H1 (cell line): ENCODE measurements at regions not wholly inside any gene's neighbourhood (a gene's known extent, or its start where the extent isn't known, plus 50 kb on each side); places are given as distances from the start of the nearest gene placed in this dataset.

Source experiments
- ATF2 ChIP-seq: IDR thresholded peaks from 2 replicates; pipeline ENCODE4 v1.6.1; 2012; ENCODE audit warnings: low read length, inconsistent platforms
- BRCA1 ChIP-seq: IDR thresholded peaks from 2 replicates; pipeline ENCODE4 v1.6.1; 2012; ENCODE audit warnings: low read depth, low read length, improper control_type of control experiment
- CTCF ChIP-seq, 3 experiments: IDR thresholded peaks; 1 replicate in 2 of 3; 2 replicates in 1 of 3; pipeline versions ENCODE4 v1.5.1 to v1.6.1; 2011; ENCODE audit warnings: low read length in 3 of 3, mild to moderate bottlenecking in 3 of 3, inconsistent platforms in 2 of 3, low read depth in 1 of 3, moderate library complexity in 1 of 3; ENCODE audit not compliant: insufficient read depth in 1 of 3; ENCODE audit errors: control extremely low read depth in 1 of 3
- EGR1 ChIP-seq: IDR thresholded peaks from 2 replicates; pipeline ENCODE4 v1.6.1; 2011; ENCODE audit warnings: low read depth, low read length, borderline replicate concordance
- POLR2AphosphoS5 ChIP-seq: IDR thresholded peaks from 2 replicates; pipeline ENCODE4 v1.6.1; 2011; ENCODE audit warnings: low read depth, low read length
- RXRA ChIP-seq: IDR thresholded peaks from 2 replicates; pipeline ENCODE4 v1.6.1; 2011; ENCODE audit warnings: low read depth, mild to moderate bottlenecking, low read length, moderate library complexity; ENCODE audit not compliant: insufficient read depth
- SIRT6 ChIP-seq: IDR thresholded peaks from one replicate; pipeline ENCODE4 v1.7.1; 2012; ENCODE audit warnings: low read length, inconsistent platforms

- TF ChIP-seq CTCF (IDR thresholded peaks at IDR 0.05; ENCODE audit: control extremely low read depth in 1 of 3, insufficient read depth in 1 of 3, low read depth in 1 of 3, low read length in 3 of 3) (no peak), EGR1 (no peak), SIRT6 (no peak), ATF2 (no peak), POLR2AphosphoS5 (no peak), RXRA (no peak), BRCA1 (no peak)
Observed at GRCh38 chr5:22985446-22985845, 132.3 kb upstream of the CDH12 start.
